Sigmoid colon (tissue), 4 donors: ENCODE measurements at regions not wholly inside any gene's neighbourhood (a gene's known extent, or its start where the extent isn't known, plus 50 kb on each side); places are given as distances from the start of the nearest gene placed in this dataset.

Experiments
- POLR2AphosphoS5 ChIP-seq, 4 donors: sonication (generic); formaldehyde crosslinking; IDR thresholded peaks; one replicate each; pipeline ENCODE4 v1.6.1; 2017; ENCODE audit warnings: antibody characterized with exemption in 4 of 4
- TF ChIP-seq, protein P1 (sequence below), 4 experiments: fragments of 450-650 bp in 3 of 4; fragments of 200-600 bp in 1 of 4; IDR thresholded peaks; one replicate each; pipeline ENCODE4 v1.5.1; 2016 to 2019; ENCODE audit warnings: antibody characterized with exemption in 4 of 4, mild to moderate bottlenecking in 3 of 4, moderate library complexity in 2 of 4

- TF ChIP-seq, protein P1, sequence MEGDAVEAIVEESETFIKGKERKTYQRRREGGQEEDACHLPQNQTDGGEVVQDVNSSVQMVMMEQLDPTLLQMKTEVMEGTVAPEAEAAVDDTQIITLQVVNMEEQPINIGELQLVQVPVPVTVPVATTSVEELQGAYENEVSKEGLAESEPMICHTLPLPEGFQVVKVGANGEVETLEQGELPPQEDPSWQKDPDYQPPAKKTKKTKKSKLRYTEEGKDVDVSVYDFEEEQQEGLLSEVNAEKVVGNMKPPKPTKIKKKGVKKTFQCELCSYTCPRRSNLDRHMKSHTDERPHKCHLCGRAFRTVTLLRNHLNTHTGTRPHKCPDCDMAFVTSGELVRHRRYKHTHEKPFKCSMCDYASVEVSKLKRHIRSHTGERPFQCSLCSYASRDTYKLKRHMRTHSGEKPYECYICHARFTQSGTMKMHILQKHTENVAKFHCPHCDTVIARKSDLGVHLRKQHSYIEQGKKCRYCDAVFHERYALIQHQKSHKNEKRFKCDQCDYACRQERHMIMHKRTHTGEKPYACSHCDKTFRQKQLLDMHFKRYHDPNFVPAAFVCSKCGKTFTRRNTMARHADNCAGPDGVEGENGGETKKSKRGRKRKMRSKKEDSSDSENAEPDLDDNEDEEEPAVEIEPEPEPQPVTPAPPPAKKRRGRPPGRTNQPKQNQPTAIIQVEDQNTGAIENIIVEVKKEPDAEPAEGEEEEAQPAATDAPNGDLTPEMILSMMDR (IDR thresholded peaks at IDR 0.05), result no peak
- no peak for TF ChIP-seq POLR2AphosphoS5 (IDR thresholded peaks at IDR 0.05)
These were observed 72.2 kb upstream of the CDK20 start for GRCh38 chr9:88046542-88046941.
